ENCODE measurements at regions not wholly inside any gene's neighbourhood (a gene's known extent, or its start where the extent isn't known, plus 50 kb on each side); places are given as distances from the start of the nearest gene placed in this dataset.

DNA sequence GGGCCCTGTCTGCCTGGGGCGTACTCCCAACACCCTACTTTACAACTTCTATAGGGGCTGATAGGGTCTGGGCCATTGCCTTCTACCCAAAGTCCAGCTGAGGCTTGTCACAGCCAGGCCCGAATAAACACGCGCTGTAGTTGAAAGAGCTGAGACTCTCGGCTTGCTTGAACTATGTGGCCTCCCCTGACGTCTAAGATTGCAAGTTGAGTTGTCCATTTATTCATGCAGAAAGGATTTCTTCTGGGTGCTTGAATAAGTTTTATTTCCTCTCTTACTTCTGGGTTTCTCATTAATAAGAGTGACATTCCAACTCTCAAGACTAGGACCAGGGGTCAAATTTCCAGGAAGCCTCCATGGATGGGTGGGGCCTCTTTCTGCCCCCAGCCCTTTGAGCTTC is 74.4 kb upstream of the VRK1 start:
- no peak for TF ChIP-seq ZNF274 (IDR thresholded peaks at IDR 0.05; ENCODE audit: low read depth, low read length)
- no peak for TF ChIP-seq SUZ12 (IDR thresholded peaks at IDR 0.05; ENCODE audit: extremely low read depth, insufficient read depth, insufficient read length)
- TF ChIP-seq YY1 (IDR thresholded peaks at IDR 0.05; ENCODE audit: insufficient read depth, insufficient read length), result no peak
